ENCODE measurements at regions not wholly inside any gene's neighbourhood (a gene's known extent, or its start where the extent isn't known, plus 50 kb on each side); places are given as distances from the start of the nearest gene placed in this dataset.
A peak's percentile ranks its signal among the peaks of the same experiment; 100 is the strongest.

- peaks cover 0 to 12% of the 10 kb centered on the region in 2 donors for H3K4me1 ChIP-seq (ENCODE audit: control insufficient read depth in 2 of 2, insufficient read depth in 1 of 2, low read depth in 1 of 2, low read length in 2 of 2)
- H3K36me3 ChIP-seq (replicated peaks in 1 of 2; ENCODE audit: control insufficient read depth in 2 of 2, insufficient read depth in 2 of 2, low read length in 2 of 2), result no peaks in the 10 kb centered on the region
- no peak overlapping the region for H2AFZ ChIP-seq (ENCODE audit: low read length)
- H3K14ac ChIP-seq (ENCODE audit: low read length), result no peak overlapping the region
- peaks cover 0 to 5% of the 10 kb centered on the region in 2 donors for H3K9me3 ChIP-seq (replicated peaks in 1 of 2; ENCODE audit: control insufficient read depth in 2 of 2, insufficient read depth in 1 of 2, low read depth in 1 of 2, low read length in 2 of 2)
- no peak overlapping the region for H3K4me3 ChIP-seq (ENCODE audit: low read length in 2 of 2)
- H4K91ac ChIP-seq (ENCODE audit: low read depth, low read length, poor library complexity), result no peak overlapping the region
- no CpG with 5 or more reads among the region's 5 CpGs for WGBS, 2 donors (ENCODE audit: extremely low coverage in 2 of 2, insufficient read length in 2 of 2, insufficient replicate concordance in 1 of 2)
- no peak overlapping the region for H3K9ac ChIP-seq (ENCODE audit: low read depth, low read length, poor library complexity)
- H3K18ac ChIP-seq (ENCODE audit: low read length), result no peak overlapping the region
- H2AK5ac ChIP-seq (ENCODE audit: low read depth, low read length), result no peak overlapping the region
- H2BK5ac ChIP-seq (ENCODE audit: low read length), result no peak overlapping the region
- no peak overlapping the region for H3K4me2 ChIP-seq (ENCODE audit: insufficient read depth, low read length, poor library complexity, severe bottlenecking)
- H3K79me1 ChIP-seq (ENCODE audit: low read depth, low read length), result no peaks in the 10 kb centered on the region
- no peak overlapping the region for H3K27ac ChIP-seq (replicated peaks; ENCODE audit: low read length)
- H3K4ac ChIP-seq (ENCODE audit: low read length), result no peak overlapping the region
- no peak overlapping the region for H3K23ac ChIP-seq (ENCODE audit: low read depth, low read length, poor library complexity)
- H2BK120ac ChIP-seq (ENCODE audit: low read depth, low read length), result no peak overlapping the region
- peaks cover 0 to 8% (median 0%) of the 10 kb centered on the region in 3 experiments for H3K27me3 ChIP-seq (ENCODE audit: control insufficient read depth in 3 of 3, insufficient read depth in 3 of 3, low read depth in 1 of 3, low read length in 3 of 3)
- no peak overlapping the region for H2BK15ac ChIP-seq (ENCODE audit: low read length)
- no peak for DNase-seq (ENCODE audit: low spot score)
- H2BK12ac ChIP-seq (ENCODE audit: low read length), result no peak overlapping the region
- H4K8ac ChIP-seq (ENCODE audit: low read depth, low read length), result no peak overlapping the region
Measured at GRCh38 chr2:42895791-42896135, 103.4 kb upstream of the HAAO start.

GRCh38 chr2:42895134-42895790 is 102.9 kb upstream of the HAAO start:
- no CpG with 5 or more reads among the region's 6 CpGs for WGBS, 2 donors (ENCODE audit: extremely low coverage in 2 of 2, insufficient read length in 2 of 2, insufficient replicate concordance in 1 of 2)
- Histone ChIP-seq H4K91ac (ENCODE audit: low read depth, low read length, poor library complexity) (no peak overlapping the region), H3K23ac (ENCODE audit: low read depth, low read length, poor library complexity) (peak overlapping the region; percentile 26), H3K79me1 (ENCODE audit: low read depth, low read length) (no peaks in the 10 kb centered on the region), H2BK15ac (ENCODE audit: low read length) (peak overlapping the region; percentile 57), H3K9ac (ENCODE audit: low read depth, low read length, poor library complexity) (no peak overlapping the region), H4K8ac (ENCODE audit: low read depth, low read length) (no peak overlapping the region), H2BK12ac (ENCODE audit: low read length) (peak overlapping the region; percentile 69), H2AK5ac (ENCODE audit: low read depth, low read length) (peak overlapping the region; percentile 59), H3K18ac (ENCODE audit: low read length) (peak overlapping the region; percentile 51), H2BK5ac (ENCODE audit: low read length) (no peak overlapping the region), H3K4ac (ENCODE audit: low read length) (no peak overlapping the region), H3K36me3 (replicated peaks in 1 of 2; ENCODE audit: control insufficient read depth in 2 of 2, insufficient read depth in 2 of 2, low read length in 2 of 2) (no peaks in the 10 kb centered on the region), H2BK120ac (ENCODE audit: low read depth, low read length) (no peak overlapping the region), H3K4me1 (ENCODE audit: control insufficient read depth in 2 of 2, insufficient read depth in 1 of 2, low read depth in 1 of 2, low read length in 2 of 2) (peaks cover 0 to 12% of the 10 kb centered on the region in 2 donors), H2AFZ (ENCODE audit: low read length) (no peak overlapping the region), H3K14ac (ENCODE audit: low read length) (no peak overlapping the region), H3K4me2 (ENCODE audit: insufficient read depth, low read length, poor library complexity, severe bottlenecking) (no peak overlapping the region), H3K27ac (replicated peaks; ENCODE audit: low read length) (no peak overlapping the region), H3K4me3 (ENCODE audit: low read length in 2 of 2) (peak overlapping the region in 1 of 2 donors; percentile 18), H3K9me3 (replicated peaks in 1 of 2; ENCODE audit: control insufficient read depth in 2 of 2, insufficient read depth in 1 of 2, low read depth in 1 of 2, low read length in 2 of 2) (peaks cover 0 to 5% of the 10 kb centered on the region in 2 donors), H3K27me3 (ENCODE audit: control insufficient read depth in 3 of 3, insufficient read depth in 3 of 3, low read depth in 1 of 3, low read length in 3 of 3) (peaks cover 0 to 4% (median 0%) of the 10 kb centered on the region in 3 experiments)
- DNase-seq (ENCODE audit: low spot score), result no peak

DNA sequence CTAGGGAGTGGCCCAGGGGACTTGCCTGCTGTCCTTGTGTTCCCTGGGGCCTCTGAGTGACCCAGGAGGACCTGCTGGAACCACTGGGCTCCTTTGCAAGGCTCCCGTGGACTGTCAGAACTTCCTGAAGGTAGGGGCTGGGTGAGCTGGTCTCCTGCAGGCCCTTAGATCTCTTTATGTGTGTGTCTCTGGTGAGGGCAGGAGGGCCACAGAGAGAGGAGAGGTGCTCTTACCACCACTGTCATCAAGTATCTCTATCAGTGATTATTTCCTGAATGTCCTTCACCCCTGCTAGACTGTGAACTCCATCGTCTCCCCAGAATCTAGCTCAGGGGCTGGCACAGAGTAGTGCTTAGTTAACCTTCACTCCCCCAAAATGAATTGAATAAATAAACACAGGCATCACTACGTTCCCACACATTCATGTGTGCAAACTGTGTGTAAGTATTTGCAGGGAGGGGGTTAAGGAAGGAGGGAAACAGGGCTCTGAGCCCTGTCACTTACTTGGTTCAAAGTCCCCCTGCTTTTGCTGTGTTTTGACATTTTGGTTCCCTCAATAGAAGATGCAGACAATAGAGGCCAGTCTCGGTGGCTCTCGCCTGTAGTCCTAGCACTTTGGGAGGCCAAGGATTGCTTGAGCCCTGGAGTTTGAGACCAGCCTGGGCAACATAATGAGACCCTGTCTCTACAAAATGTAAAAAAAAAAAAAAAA is 100.8 kb upstream of the HAAO start:
- Histone ChIP-seq H3K27me3 (ENCODE audit: control insufficient read depth in 3 of 3, insufficient read depth in 3 of 3, low read depth in 1 of 3, low read length in 3 of 3) (peaks cover 0 to 4% (median 0%) of the 10 kb centered on the region in 3 experiments), H2BK120ac (ENCODE audit: low read depth, low read length) (no peak overlapping the region), H3K9me3 (replicated peaks in 1 of 2; ENCODE audit: control insufficient read depth in 2 of 2, insufficient read depth in 1 of 2, low read depth in 1 of 2, low read length in 2 of 2) (peaks cover 2 to 10% of the 10 kb centered on the region in 2 donors), H3K79me1 (ENCODE audit: low read depth, low read length) (no peaks in the 10 kb centered on the region), H2BK5ac (ENCODE audit: low read length) (no peak overlapping the region), H3K4me3 (ENCODE audit: low read length in 2 of 2) (no peak overlapping the region), H3K4ac (ENCODE audit: low read length) (no peak overlapping the region), H3K36me3 (replicated peaks in 1 of 2; ENCODE audit: control insufficient read depth in 2 of 2, insufficient read depth in 2 of 2, low read length in 2 of 2) (no peaks in the 10 kb centered on the region), H2BK12ac (ENCODE audit: low read length) (no peak overlapping the region), H2AFZ (ENCODE audit: low read length) (no peak overlapping the region), H2BK15ac (ENCODE audit: low read length) (no peak overlapping the region), H3K27ac (replicated peaks; ENCODE audit: low read length) (no peak overlapping the region), H3K4me1 (ENCODE audit: control insufficient read depth in 2 of 2, insufficient read depth in 1 of 2, low read depth in 1 of 2, low read length in 2 of 2) (peaks cover 7 to 12% of the 10 kb centered on the region in 2 donors), H2AK5ac (ENCODE audit: low read depth, low read length) (no peak overlapping the region), H3K4me2 (ENCODE audit: insufficient read depth, low read length, poor library complexity, severe bottlenecking) (no peak overlapping the region), H4K91ac (ENCODE audit: low read depth, low read length, poor library complexity) (no peak overlapping the region), H3K23ac (ENCODE audit: low read depth, low read length, poor library complexity) (no peak overlapping the region), H3K18ac (ENCODE audit: low read length) (no peak overlapping the region), H4K8ac (ENCODE audit: low read depth, low read length) (no peak overlapping the region), H3K14ac (ENCODE audit: low read length) (no peak overlapping the region), H3K9ac (ENCODE audit: low read depth, low read length, poor library complexity) (no peak overlapping the region)
- no CpG with 5 or more reads among the region's 5 CpGs for whole genome bisulfite sequencing, 2 donors (ENCODE audit: extremely low coverage in 2 of 2, insufficient read length in 2 of 2, insufficient replicate concordance in 1 of 2)
- no peak for DNase-seq (ENCODE audit: low spot score)

GRCh38 chr2:42890791-42891355 is 98.5 kb upstream of the HAAO start:
- no peak overlapping the region for H3K23ac ChIP-seq (ENCODE audit: low read depth, low read length, poor library complexity)
- H3K4me2 ChIP-seq (ENCODE audit: insufficient read depth, low read length, poor library complexity, severe bottlenecking), result no peak overlapping the region
- no peaks in the 10 kb centered on the region for H3K36me3 ChIP-seq (replicated peaks in 1 of 2; ENCODE audit: control insufficient read depth in 2 of 2, insufficient read depth in 2 of 2, low read length in 2 of 2)
- DNase-seq (ENCODE audit: low spot score), result no peak
- no peak overlapping the region for H2AK5ac ChIP-seq (ENCODE audit: low read depth, low read length)
- H3K27ac ChIP-seq (replicated peaks; ENCODE audit: low read length), result no peak overlapping the region
- peaks cover 7 to 9% of the 10 kb centered on the region in 2 donors for H3K4me1 ChIP-seq (ENCODE audit: control insufficient read depth in 2 of 2, insufficient read depth in 1 of 2, low read depth in 1 of 2, low read length in 2 of 2)
- no peak overlapping the region for H2BK12ac ChIP-seq (ENCODE audit: low read length)
- H2BK120ac ChIP-seq (ENCODE audit: low read depth, low read length), result no peak overlapping the region
- no peak overlapping the region for H3K18ac ChIP-seq (ENCODE audit: low read length)
- H3K4me3 ChIP-seq (ENCODE audit: low read length in 2 of 2), result no peak overlapping the region
- H2AFZ ChIP-seq (ENCODE audit: low read length), result no peak overlapping the region
- H4K8ac ChIP-seq (ENCODE audit: low read depth, low read length), result no peak overlapping the region
- H3K27me3 ChIP-seq (ENCODE audit: control insufficient read depth in 3 of 3, insufficient read depth in 3 of 3, low read depth in 1 of 3, low read length in 3 of 3), result no peaks in the 10 kb centered on the region
- H2BK5ac ChIP-seq (ENCODE audit: low read length), result no peak overlapping the region
- H3K9me3 ChIP-seq (replicated peaks in 1 of 2; ENCODE audit: control insufficient read depth in 2 of 2, insufficient read depth in 1 of 2, low read depth in 1 of 2, low read length in 2 of 2), result peaks cover 2 to 4% of the 10 kb centered on the region in 2 donors
- no peak overlapping the region for H3K14ac ChIP-seq (ENCODE audit: low read length)
- no peak overlapping the region for H3K9ac ChIP-seq (ENCODE audit: low read depth, low read length, poor library complexity)
- no peak overlapping the region for H3K4ac ChIP-seq (ENCODE audit: low read length)
- WGBS, 2 donors (ENCODE audit: extremely low coverage in 2 of 2, insufficient read length in 2 of 2, insufficient replicate concordance in 1 of 2), result no CpG with 5 or more reads among the region's 9 CpGs
- no peak overlapping the region for H4K91ac ChIP-seq (ENCODE audit: low read depth, low read length, poor library complexity)
- no peaks in the 10 kb centered on the region for H3K79me1 ChIP-seq (ENCODE audit: low read depth, low read length)
- no peak overlapping the region for H2BK15ac ChIP-seq (ENCODE audit: low read length)

Data from neuronal stem cell (in vitro differentiated cells).